Adipocyte (in vitro differentiated cells): ENCODE measurements at regions not wholly inside any gene's neighbourhood (a gene's known extent, or its start where the extent isn't known, plus 50 kb on each side); places are given as distances from the start of the nearest gene placed in this dataset.
"Not testable (repeated sequence)": the region's sequence is repeated elsewhere in the genome, so short reads cannot be mapped to it uniquely, and the experiment has no call there.

ENCODE experiments used
- DNase-seq: peaks from one replicate; pipeline ENCODE4 v3.0.0-alpha.2; 2015; ENCODE audit warnings: low read depth
- H3K27me3 ChIP-seq: replicated peaks from 2 replicates; pipeline ENCODE4 v1.7.0; 2013; ENCODE audit warnings: mild to moderate bottlenecking, low read length, moderate library complexity; ENCODE audit not compliant: control insufficient read depth, insufficient read depth
- H3K36me3 ChIP-seq: 2 replicates; pipeline ENCODE4 v1.7.0; 2013; ENCODE audit warnings: low read length, mild to moderate bottlenecking, moderate library complexity; ENCODE audit not compliant: control insufficient read depth, insufficient read depth, severe bottlenecking
- H3K4me1 ChIP-seq: 2 replicates; pipeline ENCODE4 v1.7.0; 2013; ENCODE audit warnings: mild to moderate bottlenecking, low read length, moderate library complexity; ENCODE audit not compliant: control insufficient read depth, insufficient read depth
- H3K4me3 ChIP-seq: 2 replicates; pipeline ENCODE4 v1.7.0; 2013; ENCODE audit warnings: mild to moderate bottlenecking, low read length, moderate library complexity
- H3K9ac ChIP-seq: 2 replicates; pipeline ENCODE4 v1.7.0; 2013; ENCODE audit warnings: mild to moderate bottlenecking, low read length, moderate library complexity
- H3K9me3 ChIP-seq: 2 replicates; pipeline ENCODE4 v1.7.0; 2013; ENCODE audit warnings: mild to moderate bottlenecking, low read length, moderate library complexity; ENCODE audit not compliant: control insufficient read depth

GRCh38 chr5:6105320-6105719 lies 273.0 kb downstream of the MED10 start:
- no peaks in the 10 kb centered on the region for H3K4me1 ChIP-seq
- no peak overlapping the region for H3K4me3 ChIP-seq
- peaks cover 5% of the 10 kb centered on the region for H3K27me3 ChIP-seq
- H3K36me3 ChIP-seq = no peaks in the 10 kb centered on the region
- no peak for DNase-seq
- no peak overlapping the region for H3K9ac ChIP-seq
- no peaks in the 10 kb centered on the region for H3K9me3 ChIP-seq

GRCh38 chr5:6096101-6096500 lies 282.2 kb downstream of the MED10 start:
- H3K4me3 ChIP-seq = no peak overlapping the region
- H3K4me1 ChIP-seq = no peaks in the 10 kb centered on the region
- H3K9me3 ChIP-seq = no peaks in the 10 kb centered on the region
- no peaks in the 10 kb centered on the region for H3K36me3 ChIP-seq
- no peaks in the 10 kb centered on the region for H3K27me3 ChIP-seq
- no peak overlapping the region for H3K9ac ChIP-seq
- DNase-seq = no peak

GRCh38 chr5:6094180-6094579 lies 284.2 kb downstream of the MED10 start:
- H3K36me3 ChIP-seq, H3K9ac ChIP-seq, H3K4me1 ChIP-seq, H3K4me3 ChIP-seq, H3K9me3 ChIP-seq, H3K27me3 ChIP-seq, DNase-seq: not testable (repeated sequence)

- H3K9me3 ChIP-seq = no peaks in the 10 kb centered on the region
- H3K4me1 ChIP-seq = no peaks in the 10 kb centered on the region
- H3K36me3 ChIP-seq = no peaks in the 10 kb centered on the region
Measured at GRCh38 chr5:6090838-6091237, 287.5 kb downstream of the MED10 start.

GRCh38 chr5:6090079-6090654 lies 288.2 kb downstream of the MED10 start:
- Histone ChIP-seq H3K27me3 (no peaks in the 10 kb centered on the region), H3K36me3 (no peaks in the 10 kb centered on the region), H3K4me3 (no peak overlapping the region), H3K4me1 (no peaks in the 10 kb centered on the region), H3K9ac (no peak overlapping the region), H3K9me3 (no peaks in the 10 kb centered on the region)
- DNase-seq = no peak

More at GRCh38 chr5:6090838-6091237, 287.5 kb downstream of the MED10 start:
- H3K4me3 ChIP-seq = no peak overlapping the region
- no peaks in the 10 kb centered on the region for H3K27me3 ChIP-seq
- H3K9ac ChIP-seq = no peak overlapping the region
- DNase-seq = no peak

- no peak for DNase-seq
- H3K4me3 ChIP-seq = no peak overlapping the region
- no peaks in the 10 kb centered on the region for H3K4me1 ChIP-seq
- H3K36me3 ChIP-seq = no peaks in the 10 kb centered on the region
- no peak overlapping the region for H3K9ac ChIP-seq
- H3K27me3 ChIP-seq = no peaks in the 10 kb centered on the region
- H3K9me3 ChIP-seq = no peaks in the 10 kb centered on the region
Measured at GRCh38 chr5:6088706-6089105, 289.6 kb downstream of the MED10 start.

GRCh38 chr5:6087576-6087975 lies 290.8 kb downstream of the MED10 start:
- H3K9me3 ChIP-seq = no peaks in the 10 kb centered on the region
- no peak overlapping the region for H3K4me3 ChIP-seq
- H3K9ac ChIP-seq = no peak overlapping the region
- no peaks in the 10 kb centered on the region for H3K4me1 ChIP-seq
- no peak for DNase-seq
- no peaks in the 10 kb centered on the region for H3K36me3 ChIP-seq
- no peaks in the 10 kb centered on the region for H3K27me3 ChIP-seq

GRCh38 chr5:6086871-6087270 lies 291.5 kb downstream of the MED10 start:
- no peaks in the 10 kb centered on the region for H3K4me1 ChIP-seq
- no peaks in the 10 kb centered on the region for H3K36me3 ChIP-seq
- H3K9me3 ChIP-seq = no peaks in the 10 kb centered on the region
- no peaks in the 10 kb centered on the region for H3K27me3 ChIP-seq
- no peak overlapping the region for H3K4me3 ChIP-seq
- H3K9ac ChIP-seq = no peak overlapping the region
- DNase-seq = no peak

GRCh38 chr5:6085341-6085860 lies 292.9 kb downstream of the MED10 start:
- Histone ChIP-seq H3K36me3 (no peaks in the 10 kb centered on the region), H3K27me3 (no peaks in the 10 kb centered on the region), H3K9ac (no peak overlapping the region), H3K4me3 (no peak overlapping the region), H3K4me1 (no peaks in the 10 kb centered on the region), H3K9me3 (no peaks in the 10 kb centered on the region)
- DNase-seq = no peak

GRCh38 chr5:6084836-6085235 lies 293.5 kb downstream of the MED10 start:
- Histone ChIP-seq H3K4me1 (no peaks in the 10 kb centered on the region), H3K4me3 (no peak overlapping the region), H3K36me3 (no peaks in the 10 kb centered on the region), H3K27me3 (no peaks in the 10 kb centered on the region), H3K9me3 (no peaks in the 10 kb centered on the region), H3K9ac (no peak overlapping the region)
- DNase-seq = no peak

- Histone ChIP-seq H3K9me3 (no peaks in the 10 kb centered on the region), H3K4me1 (no peaks in the 10 kb centered on the region), H3K9ac (no peak overlapping the region), H3K36me3 (no peaks in the 10 kb centered on the region), H3K27me3 (no peaks in the 10 kb centered on the region), H3K4me3 (no peak overlapping the region)
- no peak for DNase-seq
Measured at GRCh38 chr5:6084376-6084775, 294.0 kb downstream of the MED10 start.
